K562 (cell line): ENCODE measurements at regions not wholly inside any gene's neighbourhood (a gene's known extent, or its start where the extent isn't known, plus 50 kb on each side); places are given as distances from the start of the nearest gene placed in this dataset.
A peak's percentile ranks its signal among the peaks of the same experiment; 100 is the strongest.

ENCODE experiments used
- ATAC-seq: fragments of 200-7000 bp; cut with Tn5 transposase; 3 replicates; pipeline ENCODE4 v1.9.1; 2020; ENCODE audit warnings: moderate library complexity
- BruUV-seq: library from RNA; stranded (reverse); fragments of 400-500 nt; replicated peaks from 2 replicates; lab custom pipeline; 2021; lab: Mats Ljungman, UMichigan
- CTCF ChIA-PET: fragments of 300-600 bp; formaldehyde crosslinking; extraction: SDS; loops from one replicate; lab custom pipeline; 2021; ENCODE audit warnings: low intra/inter-chr PET ratio; lab: Yijun Ruan, JAX
- POLR2A ChIA-PET: fragments of 300-600, 350-650 bp; sonication (Branson Sonifier 250); formaldehyde crosslinking; extraction: SDS; loops from one replicate; lab custom pipeline; 2021; ENCODE audit warnings: antibody characterized with exemption, inconsistent platforms; lab: Yijun Ruan, JAX
- DNase-seq, 4 experiments: peaks; one replicate each; pipeline versions ENCODE4 v3.0.0 to v3.0.0-alpha.2; 2011 to 2018; ENCODE audit warnings: low spot score in 3 of 4, mixed read lengths in 3 of 4; ENCODE audit errors: extremely low read depth in 1 of 4
- FAIRE-seq: peaks from 2 replicates; lab custom pipeline; 2011; peaks lifted over from hg19 to GRCh38; lab: Jason Lieb, UNC
- H2AFZ ChIP-seq: 2 replicates; pipeline ENCODE4 v1.6.0; 2011; ENCODE audit warnings: low read depth, low read length, control low read depth, inconsistent platforms
- H3K27ac ChIP-seq: fragments of 200-600 bp; 3 replicates; pipeline ENCODE4 v1.8.0; 2011; ENCODE audit warnings: low read depth, mild to moderate bottlenecking, control low read depth, inconsistent platforms, low read length, moderate library complexity, mixed read lengths; ENCODE audit errors: extremely low read depth
- H3K27me3 ChIP-seq, 2 experiments: fragments of 300-600 bp in 1 of 2; 2 replicates in 1 of 2; 3 replicates in 1 of 2; pipeline versions ENCODE4 v1.6.0 to v1.8.0; 2011; ENCODE audit warnings: inconsistent platforms in 2 of 2, low read length in 2 of 2, mild to moderate bottlenecking in 1 of 2, mixed read lengths in 1 of 2, moderate library complexity in 1 of 2; ENCODE audit not compliant: control insufficient read depth in 2 of 2, insufficient read depth in 2 of 2
- H3K36me3 ChIP-seq: fragments of 300-600 bp; 3 replicates; pipeline ENCODE4 v1.8.0; 2011; ENCODE audit warnings: mild to moderate bottlenecking, low read length, inconsistent platforms; ENCODE audit not compliant: control insufficient read depth, insufficient read depth
- H3K4me1 ChIP-seq, 2 experiments: fragments of 200-600 bp in 1 of 2; replicated peaks in 1 of 2; 2 replicates in 1 of 2; 3 replicates in 1 of 2; pipeline versions ENCODE4 v1.5.1 to v1.8.0; 2011; ENCODE audit warnings: inconsistent platforms in 2 of 2, low read length in 2 of 2, mild to moderate bottlenecking in 1 of 2, mixed read lengths in 1 of 2, moderate library complexity in 1 of 2; ENCODE audit not compliant: control insufficient read depth in 2 of 2, insufficient read depth in 2 of 2
- H3K4me2 ChIP-seq: 2 replicates; pipeline ENCODE4 v1.6.1; 2011; ENCODE audit warnings: low read length, control low read depth, inconsistent platforms, mixed read lengths; ENCODE audit not compliant: insufficient read depth
- H3K4me3 ChIP-seq: fragments of 200-600 bp; sonication (generic), shearing (Covaris generic); 2 replicates; pipeline ENCODE4 v1.5.1; 2016; ENCODE audit warnings: control low read depth, inconsistent platforms
- H3K79me2 ChIP-seq: fragments of 200-600 bp; 3 replicates; pipeline ENCODE4 v1.8.0; 2011; ENCODE audit warnings: low read length, inconsistent platforms; ENCODE audit not compliant: control insufficient read depth, insufficient read depth
- H3K9ac ChIP-seq, 2 experiments: 2 replicates each; pipeline versions ENCODE4 v1.6.0 to v1.6.1; 2011; ENCODE audit warnings: low read depth in 2 of 2, low read length in 2 of 2, control low read depth in 1 of 2, inconsistent platforms in 1 of 2, mild to moderate bottlenecking in 1 of 2, mixed read lengths in 1 of 2; ENCODE audit not compliant: insufficient read depth in 1 of 2
- H3K9me1 ChIP-seq: one replicate; pipeline ENCODE4 v1.6.0; 2011; ENCODE audit warnings: inconsistent platforms, mild to moderate bottlenecking, low read length, moderate library complexity; ENCODE audit not compliant: control insufficient read depth, insufficient read depth
- H3K9me3 ChIP-seq: replicated peaks from 2 replicates; pipeline ENCODE4 v1.5.1; 2011; ENCODE audit warnings: low read depth, low read length, inconsistent platforms; ENCODE audit not compliant: control insufficient read depth, insufficient read depth
- H4K20me1 ChIP-seq: replicated peaks from 2 replicates; pipeline ENCODE4 v1.6.1; 2011; ENCODE audit warnings: low read length, inconsistent platforms, mixed read lengths; ENCODE audit not compliant: control insufficient read depth, insufficient read depth
- CREB1 ChIP-seq, 2 experiments: sonication (generic) in 1 of 2; formaldehyde crosslinking in 1 of 2; IDR thresholded peaks; 2 replicates each; pipeline versions ENCODE4 v1.6.1 to v1.8.0; 2012 to 2022; ENCODE audit warnings: inconsistent platforms in 1 of 2, mild to moderate bottlenecking in 1 of 2, missing genetic modification reagents in 1 of 2, moderate library complexity in 1 of 2
- EWSR1 ChIP-seq: fragments of 450-650 bp; IDR thresholded peaks from 2 replicates; pipeline ENCODE4 v1.6.1; 2018; ENCODE audit warnings: borderline replicate concordance, mild to moderate bottlenecking, low read depth, moderate library complexity; ENCODE audit not compliant: partially characterized antibody
- FOXM1 ChIP-seq, 2 experiments: fragments of 450-650 bp in 1 of 2; sonication (generic) in 1 of 2; formaldehyde crosslinking in 1 of 2; IDR thresholded peaks; 2 replicates each; pipeline versions ENCODE4 v1.6.1 to v1.9.0; 2017 to 2022; ENCODE audit warnings: low read depth in 2 of 2, mild to moderate bottlenecking in 2 of 2, missing genetic modification reagents in 1 of 2, moderate library complexity in 1 of 2
- HMGN3 ChIP-seq: IDR thresholded peaks from 2 replicates; pipeline ENCODE4 v1.6.1; 2011; ENCODE audit warnings: borderline replicate concordance, low read depth, mild to moderate bottlenecking, mixed read lengths, low read length; ENCODE audit not compliant: insufficient read length; ENCODE audit errors: extremely low read depth
- HOXB6 ChIP-seq: fragments of 250-450 bp; sonication (Bioruptor Pico); IDR thresholded peaks from 2 replicates; pipeline ENCODE4 v1.5.1; 2022; ENCODE audit warnings: mild to moderate bottlenecking, borderline replicate concordance
- MTA1 ChIP-seq: fragments of 450-650 bp; IDR thresholded peaks from 2 replicates; pipeline ENCODE4 v1.6.1; 2017; ENCODE audit warnings: borderline replicate concordance
- NCOA6 ChIP-seq: fragments of 450-650 bp; IDR thresholded peaks from 2 replicates; pipeline ENCODE4 v1.6.1; 2017; ENCODE audit warnings: mild to moderate bottlenecking
- RHOXF2B ChIP-seq: fragments of 250-450 bp; sonication (Bioruptor Pico); conservative IDR thresholded peaks from 2 replicates; pipeline ENCODE4 v1.5.1; 2021
- ZNF263 ChIP-seq: sonication (generic); formaldehyde crosslinking; IDR thresholded peaks from 2 replicates; pipeline ENCODE4 v1.8.0; 2022; ENCODE audit warnings: mild to moderate bottlenecking, missing genetic modification reagents, borderline replicate concordance
- WGBS: fragments of 100-300 bp; shearing (Covaris generic); methylation state at CpG from one replicate; pipeline ENCODE4 v1.1.6; 2016; ENCODE audit warnings: low coverage, mixed read lengths; ENCODE audit not compliant: insufficient coverage; ENCODE audit errors: missing lambda C conversion rate; 5-methylcytosine and 5-hydroxymethylcytosine counted together
- in situ Hi-C: fragments of 300-500 bp; cut with MboI; formaldehyde crosslinking; loops from 4 replicates; pipeline ENCODE4 v1.15.0; 2018; ENCODE audit warnings: inconsistent platforms, mixed read lengths
- intact Hi-C: fragments of 100-400 bp; cut with micrococcal nuclease; formaldehyde crosslinking; loops from 2 replicates; pipeline ENCODE4 v1.14.2; 2022
- TF ChIP-seq, protein P1 (sequence below): fragments of 450-650 bp; IDR thresholded peaks from 2 replicates; pipeline ENCODE4 v1.6.1; 2016; ENCODE audit warnings: antibody characterized with exemption
- TF ChIP-seq, protein P2 (sequence below): conservative IDR thresholded peaks from 2 replicates; pipeline ENCODE4 v1.6.1; 2011; ENCODE audit warnings: low read depth, mild to moderate bottlenecking, low read length; ENCODE audit not compliant: control insufficient read depth
- TF ChIP-seq, protein P3 (sequence below): fragments of 450-650 bp; IDR thresholded peaks from 2 replicates; pipeline ENCODE4 v1.6.1; 2018; ENCODE audit not compliant: partially characterized antibody

DNA sequence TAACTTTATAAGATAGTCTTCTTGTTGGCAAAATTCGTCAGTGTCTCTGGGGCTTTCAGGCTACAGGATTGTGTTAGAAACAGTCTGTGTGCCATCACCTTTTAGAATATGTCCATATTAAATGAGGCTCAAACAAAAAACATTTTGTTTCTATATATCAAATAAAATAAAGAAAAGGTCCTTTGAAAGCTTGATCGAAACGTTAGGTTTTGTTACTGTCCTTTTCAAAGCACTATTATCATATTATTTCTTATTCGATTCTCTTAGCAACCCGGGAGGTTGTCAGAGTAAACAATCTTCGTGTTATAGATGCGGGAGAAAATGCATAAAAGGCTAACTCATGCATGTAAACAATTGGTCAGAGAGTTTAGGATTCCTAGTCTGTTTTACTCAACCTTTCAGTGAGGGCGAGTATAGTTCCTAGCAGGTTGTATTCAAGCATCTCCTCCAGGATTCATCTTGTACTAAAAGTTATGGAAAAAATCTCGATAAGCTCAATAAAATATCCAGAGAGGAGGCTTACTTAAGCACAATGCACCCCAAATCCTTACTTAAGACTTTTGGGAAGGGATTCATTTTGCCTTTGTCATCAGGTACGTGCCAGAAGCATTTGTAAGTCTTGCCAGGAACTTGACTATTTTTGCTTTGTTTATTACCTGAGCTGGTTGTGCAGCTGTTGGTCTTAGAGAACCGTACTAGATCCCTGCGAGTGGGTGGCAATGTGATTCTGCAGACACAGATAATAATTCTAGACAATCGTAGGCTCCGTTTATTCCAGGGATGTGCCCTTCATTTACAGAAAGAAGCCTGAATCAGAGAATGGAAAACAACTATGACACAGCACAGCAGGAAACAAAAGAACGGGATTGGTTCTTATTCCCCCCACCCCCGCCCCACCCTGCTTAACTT is 159.6 kb upstream of the ZNF217 start:
- ATAC-seq (peak; percentile 75), FAIRE-seq (peak; percentile 79), DNase-seq (peak; percentile 46 to 80 (median 64))
- Histone ChIP-seq H3K27me3 (no peaks in the 10 kb centered on the region), H3K9me1 (no peaks in the 10 kb centered on the region), H3K4me1 (peaks cover 16 to 39% of the 10 kb centered on the region in 2 experiments), H2AFZ (peak overlapping the region; percentile 99), H3K27ac (peak overlapping the region; percentile 92), H4K20me1 (no peaks in the 10 kb centered on the region), H3K9ac (peak overlapping the region; percentile 15 to 75; a peak in 3 of 4 replicates), H3K4me2 (peak overlapping the region; percentile 85), H3K79me2 (no peaks in the 10 kb centered on the region), H3K9me3 (no peaks in the 10 kb centered on the region), H3K36me3 (no peaks in the 10 kb centered on the region), H3K4me3 (peak overlapping the region; percentile 28)
- in situ Hi-C loops (no loop called here), intact Hi-C loops (loop anchor here (5.0 kb wide), 2 partner anchors 164 to 184 kb away; no protein-coding TSS in a partner anchor)
- ChIA-PET POLR2A (interaction anchor here (0.6 to 3.4 kb wide), 7 partner anchors 11 to 857 kb away, joined by 3 to 13 read pairs (median 5); no protein-coding TSS in a partner anchor), CTCF (interaction anchor here (0.5 kb wide), 1 partner anchor 119 kb away, joined by 6 read pairs; no protein-coding TSS in a partner anchor)
- 8% methylated on average over 15 of the region's 16 CpGs for WGBS
- BruUV-seq, result TSS peak; percentile 97
- TF ChIP-seq ZNF263 (CRISPR knock-in tag), result no peak
- no peak for TF ChIP-seq HOXB6
- TF ChIP-seq, protein P1, sequence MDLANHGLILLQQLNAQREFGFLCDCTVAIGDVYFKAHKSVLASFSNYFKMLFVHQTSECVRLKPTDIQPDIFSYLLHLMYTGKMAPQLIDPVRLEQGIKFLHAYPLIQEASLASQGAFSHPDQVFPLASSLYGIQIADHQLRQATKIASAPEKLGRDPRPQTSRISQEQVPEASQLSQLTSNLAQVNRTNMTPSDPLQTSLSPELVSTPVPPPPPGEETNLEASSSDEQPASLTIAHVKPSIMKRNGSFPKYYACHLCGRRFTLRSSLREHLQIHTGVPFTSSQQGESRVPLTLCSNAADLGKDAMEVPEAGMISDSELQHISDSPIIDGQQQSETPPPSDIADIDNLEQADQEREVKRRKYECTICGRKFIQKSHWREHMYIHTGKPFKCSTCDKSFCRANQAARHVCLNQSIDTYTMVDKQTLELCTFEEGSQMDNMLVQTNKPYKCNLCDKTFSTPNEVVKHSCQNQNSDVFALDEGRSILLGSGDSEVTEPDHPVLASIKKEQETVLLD, result no peak
- TF ChIP-seq CREB1 (IDR thresholded peaks at IDR 0.05), result no peak
- TF ChIP-seq CREB1 (CRISPR knock-in tag; IDR thresholded peaks at IDR 0.05), result no peak
- TF ChIP-seq, protein P2, sequence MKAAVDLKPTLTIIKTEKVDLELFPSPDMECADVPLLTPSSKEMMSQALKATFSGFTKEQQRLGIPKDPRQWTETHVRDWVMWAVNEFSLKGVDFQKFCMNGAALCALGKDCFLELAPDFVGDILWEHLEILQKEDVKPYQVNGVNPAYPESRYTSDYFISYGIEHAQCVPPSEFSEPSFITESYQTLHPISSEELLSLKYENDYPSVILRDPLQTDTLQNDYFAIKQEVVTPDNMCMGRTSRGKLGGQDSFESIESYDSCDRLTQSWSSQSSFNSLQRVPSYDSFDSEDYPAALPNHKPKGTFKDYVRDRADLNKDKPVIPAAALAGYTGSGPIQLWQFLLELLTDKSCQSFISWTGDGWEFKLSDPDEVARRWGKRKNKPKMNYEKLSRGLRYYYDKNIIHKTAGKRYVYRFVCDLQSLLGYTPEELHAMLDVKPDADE, result no peak
- peak; percentile 58 for TF ChIP-seq EWSR1
- TF ChIP-seq, protein P3, sequence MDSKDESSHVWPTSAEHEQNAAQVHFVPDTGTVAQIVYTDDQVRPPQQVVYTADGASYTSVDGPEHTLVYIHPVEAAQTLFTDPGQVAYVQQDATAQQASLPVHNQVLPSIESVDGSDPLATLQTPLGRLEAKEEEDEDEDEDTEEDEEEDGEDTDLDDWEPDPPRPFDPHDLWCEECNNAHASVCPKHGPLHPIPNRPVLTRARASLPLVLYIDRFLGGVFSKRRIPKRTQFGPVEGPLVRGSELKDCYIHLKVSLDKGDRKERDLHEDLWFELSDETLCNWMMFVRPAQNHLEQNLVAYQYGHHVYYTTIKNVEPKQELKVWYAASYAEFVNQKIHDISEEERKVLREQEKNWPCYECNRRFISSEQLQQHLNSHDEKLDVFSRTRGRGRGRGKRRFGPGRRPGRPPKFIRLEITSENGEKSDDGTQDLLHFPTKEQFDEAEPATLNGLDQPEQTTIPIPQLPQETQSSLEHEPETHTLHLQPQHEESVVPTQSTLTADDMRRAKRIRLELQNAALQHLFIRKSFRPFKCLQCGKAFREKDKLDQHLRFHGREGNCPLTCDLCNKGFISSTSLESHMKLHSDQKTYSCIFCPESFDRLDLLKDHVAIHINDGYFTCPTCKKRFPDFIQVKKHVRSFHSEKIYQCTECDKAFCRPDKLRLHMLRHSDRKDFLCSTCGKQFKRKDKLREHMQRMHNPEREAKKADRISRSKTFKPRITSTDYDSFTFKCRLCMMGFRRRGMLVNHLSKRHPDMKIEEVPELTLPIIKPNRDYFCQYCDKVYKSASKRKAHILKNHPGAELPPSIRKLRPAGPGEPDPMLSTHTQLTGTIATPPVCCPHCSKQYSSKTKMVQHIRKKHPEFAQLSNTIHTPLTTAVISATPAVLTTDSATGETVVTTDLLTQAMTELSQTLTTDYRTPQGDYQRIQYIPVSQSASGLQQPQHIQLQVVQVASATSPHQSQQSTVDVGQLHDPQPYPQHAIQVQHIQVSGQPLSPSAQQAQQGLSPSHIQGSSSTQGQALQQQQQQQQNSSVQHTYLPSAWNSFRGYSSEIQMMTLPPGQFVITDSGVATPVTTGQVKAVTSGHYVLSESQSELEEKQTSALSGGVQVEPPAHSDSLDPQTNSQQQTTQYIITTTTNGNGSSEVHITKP, result no peak
- no peak for TF ChIP-seq RHOXF2B
- no peak for TF ChIP-seq HMGN3
- TF ChIP-seq FOXM1 (IDR thresholded peaks at IDR 0.05; ENCODE audit: low read depth), result no peak
- no peak for TF ChIP-seq FOXM1 (CRISPR knock-in tag; IDR thresholded peaks at IDR 0.05; ENCODE audit: low read depth)
- TF ChIP-seq NCOA6, result peak; percentile 17; the same call in 1 of the 2 replicates
- TF ChIP-seq MTA1, result no peak
